HT-29 (cell line): ENCODE measurements at regions not wholly inside any gene's neighbourhood (a gene's known extent, or its start where the extent isn't known, plus 50 kb on each side); places are given as distances from the start of the nearest gene placed in this dataset.
"Not testable (repeated sequence)": the region's sequence is repeated elsewhere in the genome, so short reads cannot be mapped to it uniquely, and the experiment has no call there.

ENCODE experiments used
- DNase-seq: peaks from one replicate; pipeline ENCODE4 v3.0.0-alpha.2; 2015; ENCODE audit warnings: low spot score

GRCh38 chr4:149045731-149046130, 603.5 kb upstream of the NR3C2 start:
- no peak for DNase-seq

- DNase-seq = not testable (repeated sequence)
Measured at GRCh38 chr4:149039786-149040185, 597.6 kb upstream of the NR3C2 start.

- peak; percentile 54 for DNase-seq
Measured at GRCh38 chr4:149031399-149031798, 589.2 kb upstream of the NR3C2 start.

GRCh38 chr4:149029056-149029651, 586.9 kb upstream of the NR3C2 start:
- DNase-seq = peak; percentile 56

- DNase-seq = no peak
Measured at GRCh38 chr4:149026696-149027095, 584.5 kb upstream of the NR3C2 start.

GRCh38 chr4:149017002-149017734, 575.0 kb upstream of the NR3C2 start:
- DNase-seq = no peak

GRCh38 chr4:149009223-149009622, 567.0 kb upstream of the NR3C2 start:
- DNase-seq = no peak

GRCh38 chr4:149008415-149009025, 566.3 kb upstream of the NR3C2 start:
- no peak for DNase-seq

GRCh38 chr4:149005191-149005590, 563.0 kb upstream of the NR3C2 start:
- no peak for DNase-seq

GRCh38 chr4:148999924-149000323, 557.7 kb upstream of the NR3C2 start:
- no peak for DNase-seq

- peak; percentile 35 for DNase-seq
Measured at GRCh38 chr4:148998719-148999118, 556.5 kb upstream of the NR3C2 start.

- DNase-seq = peak; percentile 76
Measured at GRCh38 chr4:148986951-148987350, 544.7 kb upstream of the NR3C2 start.

GRCh38 chr4:148984951-148985350, 542.7 kb upstream of the NR3C2 start:
- DNase-seq = no peak

GRCh38 chr4:148982200-148982599, 540.0 kb upstream of the NR3C2 start:
- no peak for DNase-seq

- no peak for DNase-seq
Measured at GRCh38 chr4:148980782-148981480, 538.7 kb upstream of the NR3C2 start.

GRCh38 chr4:148978301-148978700, 536.1 kb upstream of the NR3C2 start:
- no peak for DNase-seq

GRCh38 chr4:148975464-148975863, 533.2 kb upstream of the NR3C2 start:
- DNase-seq = no peak

GRCh38 chr4:148965080-148965479, 522.9 kb upstream of the NR3C2 start:
- no peak for DNase-seq

GRCh38 chr4:148964456-148964855, 522.2 kb upstream of the NR3C2 start:
- no peak for DNase-seq

GRCh38 chr4:148962539-148963290, 520.5 kb upstream of the NR3C2 start:
- no peak for DNase-seq

- DNase-seq = no peak
Measured at GRCh38 chr4:148961526-148961925, 519.3 kb upstream of the NR3C2 start.

GRCh38 chr4:148958317-148958716, 516.1 kb upstream of the NR3C2 start:
- DNase-seq = no peak
